ENCODE measurements at regions not wholly inside any gene's neighbourhood (a gene's known extent, or its start where the extent isn't known, plus 50 kb on each side); places are given as distances from the start of the nearest gene placed in this dataset.

DNA sequence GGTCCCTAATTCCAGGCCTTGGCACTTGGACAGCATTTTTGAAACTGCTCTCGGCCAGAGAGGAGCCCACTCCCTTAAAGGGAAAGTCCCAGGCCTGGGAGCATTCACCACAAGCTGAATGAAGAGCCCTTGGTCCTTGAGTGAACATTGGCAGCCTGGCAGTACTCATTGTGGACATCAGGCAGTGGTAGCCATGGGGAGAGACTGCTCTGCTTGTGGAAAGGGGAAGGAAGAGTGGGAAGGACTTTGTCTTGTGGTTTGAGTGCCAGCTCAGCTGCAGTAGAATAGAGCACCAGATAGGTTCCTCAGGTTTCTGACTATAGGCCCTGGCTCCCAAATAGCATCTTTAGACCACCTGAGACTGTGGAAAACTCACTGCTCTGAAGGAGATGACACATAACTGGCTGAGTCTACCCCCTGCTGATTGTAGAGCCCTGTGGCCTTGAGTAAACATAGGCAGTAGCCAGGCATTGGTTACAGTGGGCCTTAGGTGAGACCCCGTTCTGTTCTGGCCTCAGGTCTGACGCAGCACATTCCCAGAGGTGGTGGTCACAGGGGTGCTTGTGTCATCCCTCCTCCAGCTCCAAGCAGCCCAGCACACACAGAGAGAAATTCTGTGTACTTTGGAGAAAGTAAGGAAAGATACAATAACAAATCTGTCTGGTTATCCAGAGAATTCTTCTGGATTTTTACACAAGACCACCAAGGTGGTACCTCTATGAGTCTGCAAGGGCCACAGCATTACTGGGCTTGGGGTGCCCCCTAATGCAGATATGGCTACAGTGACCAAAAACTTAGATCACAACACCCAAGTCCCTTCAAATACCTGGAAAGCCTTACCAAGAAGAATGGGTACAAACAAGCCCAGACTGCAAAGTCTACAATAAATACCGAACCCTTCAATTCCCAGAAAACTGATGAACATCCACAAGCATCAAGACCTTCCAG is 153.8 kb downstream of the GNAI1 start (continued):
- TF ChIP-seq, protein P1, sequence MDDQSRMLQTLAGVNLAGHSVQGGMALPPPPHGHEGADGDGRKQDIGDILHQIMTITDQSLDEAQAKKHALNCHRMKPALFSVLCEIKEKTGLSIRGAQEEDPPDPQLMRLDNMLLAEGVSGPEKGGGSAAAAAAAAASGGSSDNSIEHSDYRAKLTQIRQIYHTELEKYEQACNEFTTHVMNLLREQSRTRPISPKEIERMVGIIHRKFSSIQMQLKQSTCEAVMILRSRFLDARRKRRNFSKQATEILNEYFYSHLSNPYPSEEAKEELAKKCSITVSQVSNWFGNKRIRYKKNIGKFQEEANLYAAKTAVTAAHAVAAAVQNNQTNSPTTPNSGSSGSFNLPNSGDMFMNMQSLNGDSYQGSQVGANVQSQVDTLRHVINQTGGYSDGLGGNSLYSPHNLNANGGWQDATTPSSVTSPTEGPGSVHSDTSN (IDR thresholded peaks at IDR 0.05): no peak
- TF ChIP-seq ELK1 (IDR thresholded peaks at IDR 0.05; ENCODE audit: low read depth, low read length) (no peak), FOSB (CRISPR knock-in tag; IDR thresholded peaks at IDR 0.05) (no peak), CBX8 (IDR thresholded peaks at IDR 0.05) (no peak), KDM5A (IDR thresholded peaks at IDR 0.05) (no peak), JUN (IDR thresholded peaks at IDR 0.05) (0 out of 5 replicates have a peak, but pooled peaks of 1 of the 2 experiments have one; percentile 22), MAZ (IDR thresholded peaks at IDR 0.05; ENCODE audit: borderline replicate concordance, low read depth, low read length) (no peak), CEBPB (IDR thresholded peaks at IDR 0.05) (no peak), KDM1A (IDR thresholded peaks at IDR 0.05; ENCODE audit: low read depth) (no peak), JUNB (IDR thresholded peaks at IDR 0.05) (no peak), MYC (IDR thresholded peaks at IDR 0.05; ENCODE audit: borderline replicate concordance, low read length) (no peak), E2F6 (IDR thresholded peaks at IDR 0.05; ENCODE audit: borderline replicate concordance, low read depth) (no peak), EHF (CRISPR knock-in tag; IDR thresholded peaks at IDR 0.05) (no peak), HOXB13 (CRISPR knock-in tag; IDR thresholded peaks at IDR 0.05; ENCODE audit: low read depth) (no peak), FOXS1 (CRISPR knock-in tag; IDR thresholded peaks at IDR 0.05) (no peak), FOSL2 (IDR thresholded peaks at IDR 0.05) (no peak), FOSL2 (CRISPR knock-in tag; IDR thresholded peaks at IDR 0.05) (peak; percentile 15; the same call in 1 of the 2 replicates), EP300 (IDR thresholded peaks at IDR 0.05) (peak in 1 of 2 experiments; percentile 49; a peak in 1 of 5 replicates)
- TF ChIP-seq, protein P2, sequence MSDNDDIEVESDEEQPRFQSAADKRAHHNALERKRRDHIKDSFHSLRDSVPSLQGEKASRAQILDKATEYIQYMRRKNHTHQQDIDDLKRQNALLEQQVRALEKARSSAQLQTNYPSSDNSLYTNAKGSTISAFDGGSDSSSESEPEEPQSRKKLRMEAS (IDR thresholded peaks at IDR 0.05): no peak
- TF ChIP-seq, protein P3, sequence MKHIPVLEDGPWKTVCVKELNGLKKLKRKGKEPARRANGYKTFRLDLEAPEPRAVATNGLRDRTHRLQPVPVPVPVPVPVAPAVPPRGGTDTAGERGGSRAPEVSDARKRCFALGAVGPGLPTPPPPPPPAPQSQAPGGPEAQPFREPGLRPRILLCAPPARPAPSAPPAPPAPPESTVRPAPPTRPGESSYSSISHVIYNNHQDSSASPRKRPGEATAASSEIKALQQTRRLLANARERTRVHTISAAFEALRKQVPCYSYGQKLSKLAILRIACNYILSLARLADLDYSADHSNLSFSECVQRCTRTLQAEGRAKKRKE (CRISPR knock-in tag; IDR thresholded peaks at IDR 0.05; ENCODE audit: low read depth): no peak

- DNase-seq (ENCODE audit: low read depth in 1 of 2, low spot score in 1 of 2): no peak
- Histone ChIP-seq H3K27ac (peak overlapping the region; percentile 37 to 75; a peak in 4 of 6 replicates), H3K4me2 (no peak overlapping the region), H3K4me1 (peaks cover 18% of the 10 kb centered on the region), H3K9me3 (no peaks in the 10 kb centered on the region), H3K4me3 (no peak overlapping the region)
- WGBS (ENCODE audit: missing lambda C conversion rate): 50% methylated on average over 2 of the region's 2 CpGs
- POLR2A ChIA-PET: no interaction called here
- no peak for TF ChIP-seq POLR2A (IDR thresholded peaks at IDR 0.05; ENCODE audit: low read length)
- ATAC-seq: peak; percentile 14 to 45; a peak in 3 of 6 replicates
- FAIRE-seq: no peak
- CTCF ChIA-PET: interaction anchor here (1.2 to 2.8 kb wide), 6 partner anchors 8 to 232 kb away, joined by 3 to 11 read pairs (median 4); no protein-coding TSS in a partner anchor
These were observed 153.0 kb downstream of the GNAI1 start for GRCh38 chr7:80287400-80288174.

Data from A549 (cell line).